H9 (cell line): ENCODE measurements at regions not wholly inside any gene's neighbourhood (a gene's known extent, or its start where the extent isn't known, plus 50 kb on each side); places are given as distances from the start of the nearest gene placed in this dataset.

Experiments
- DNase-seq: peaks from one replicate; pipeline ENCODE4 v3.0.0-alpha.2; 2017
- H2AFZ ChIP-seq: one replicate; pipeline ENCODE4 v1.6.1; 2013; ENCODE audit warnings: mild to moderate bottlenecking, low read length, control low read depth, moderate library complexity
- H2AK5ac ChIP-seq: 2 replicates; pipeline ENCODE4 v1.6.1; 2013; ENCODE audit warnings: low read length, control low read depth, mixed read lengths; ENCODE audit not compliant: insufficient read length
- H2BK120ac ChIP-seq: one replicate; pipeline ENCODE4 v1.6.1; 2013; ENCODE audit warnings: low read depth, mild to moderate bottlenecking, low read length, control low read depth, inconsistent platforms; ENCODE audit not compliant: poor library complexity, severe bottlenecking
- H2BK12ac ChIP-seq: 2 replicates; pipeline ENCODE4 v1.6.1; 2013; ENCODE audit warnings: low read length, control low read depth, mixed read lengths, low read depth; ENCODE audit not compliant: insufficient read length
- H2BK15ac ChIP-seq: 2 replicates; pipeline ENCODE4 v1.6.1; 2013; ENCODE audit warnings: low read depth, low read length, control low read depth
- H2BK20ac ChIP-seq: one replicate; pipeline ENCODE4 v1.6.1; 2013; ENCODE audit warnings: low read depth, mild to moderate bottlenecking, low read length, control low read depth, inconsistent platforms; ENCODE audit not compliant: poor library complexity, severe bottlenecking
- H2BK5ac ChIP-seq: 2 replicates; pipeline ENCODE4 v1.6.1; 2013; ENCODE audit warnings: low read length, control low read depth, mixed read lengths; ENCODE audit not compliant: insufficient read length
- H3K14ac ChIP-seq: 2 replicates; pipeline ENCODE4 v1.6.1; 2013; ENCODE audit warnings: low read length, control low read depth; ENCODE audit not compliant: insufficient read depth
- H3K18ac ChIP-seq: 2 replicates; pipeline ENCODE4 v1.6.1; 2013; ENCODE audit warnings: low read depth, mild to moderate bottlenecking, mixed read lengths, low read length, control low read depth; ENCODE audit not compliant: insufficient read length
- H3K23ac ChIP-seq: 2 replicates; pipeline ENCODE4 v1.6.1; 2013; ENCODE audit warnings: low read length, control low read depth, mixed read lengths, low read depth; ENCODE audit not compliant: insufficient read length
- H3K23me2 ChIP-seq: 2 replicates; pipeline ENCODE4 v1.6.1; 2013; ENCODE audit warnings: low read depth, mild to moderate bottlenecking, mixed read lengths, low read length, control low read depth; ENCODE audit not compliant: insufficient read length, poor library complexity, severe bottlenecking
- H3K27ac ChIP-seq: 2 replicates; pipeline ENCODE4 v1.5.1; 2013; ENCODE audit warnings: low read length, control low read depth, mixed read lengths, low read depth; ENCODE audit not compliant: insufficient read length
- H3K27me3 ChIP-seq: 2 replicates; pipeline ENCODE4 v1.6.1; 2013; ENCODE audit warnings: low read length, control low read depth, inconsistent platforms; ENCODE audit not compliant: insufficient read depth
- H3K4ac ChIP-seq: 2 replicates; pipeline ENCODE4 v1.6.1; 2013; ENCODE audit warnings: low read depth, mild to moderate bottlenecking, control low read depth, inconsistent platforms, low read length, moderate library complexity
- H3K4me1 ChIP-seq: 2 replicates; pipeline ENCODE4 v1.6.1; 2013; ENCODE audit warnings: low read length, control low read depth, inconsistent platforms; ENCODE audit not compliant: insufficient read depth
- H3K4me2 ChIP-seq: 2 replicates; pipeline ENCODE4 v1.6.1; 2013; ENCODE audit warnings: low read length, control low read depth, mixed read lengths; ENCODE audit not compliant: insufficient read length, insufficient read depth
- H3K56ac ChIP-seq: 2 replicates; pipeline ENCODE4 v1.6.1; 2013; ENCODE audit warnings: low read depth, mild to moderate bottlenecking, mixed read lengths, low read length, control low read depth; ENCODE audit not compliant: insufficient read length
- H3K79me1 ChIP-seq: 2 replicates; pipeline ENCODE4 v1.6.1; 2013; ENCODE audit warnings: low read depth, mild to moderate bottlenecking, moderate library complexity, low read length, control low read depth, inconsistent platforms; ENCODE audit not compliant: insufficient read depth, poor library complexity, severe bottlenecking
- H3K79me2 ChIP-seq: 2 replicates; pipeline ENCODE4 v1.6.1; 2013; ENCODE audit warnings: low read length, control low read depth, inconsistent platforms; ENCODE audit not compliant: insufficient read depth
- H3K9ac ChIP-seq: 2 replicates; pipeline ENCODE4 v1.6.1; 2013; ENCODE audit warnings: low read length, control low read depth, mixed read lengths; ENCODE audit not compliant: insufficient read length; ENCODE audit errors: extremely low read depth
- H3K9me3 ChIP-seq: one replicate; pipeline ENCODE4 v1.6.1; 2013; ENCODE audit warnings: low read depth, low read length, inconsistent platforms; ENCODE audit not compliant: control insufficient read depth
- H3T11ph ChIP-seq: one replicate; pipeline ENCODE4 v1.6.1; 2013; ENCODE audit warnings: mild to moderate bottlenecking, low read length, control low read depth, inconsistent platforms
- H4K20me1 ChIP-seq: one replicate; pipeline ENCODE4 v1.6.1; 2013; ENCODE audit not compliant: control insufficient read depth, insufficient read length, insufficient read depth
- H4K5ac ChIP-seq: 2 replicates; pipeline ENCODE4 v1.6.1; 2013; ENCODE audit warnings: low read depth, mild to moderate bottlenecking, mixed read lengths, low read length, control low read depth; ENCODE audit not compliant: insufficient read length
- H4K8ac ChIP-seq: replicated peaks from 2 replicates; pipeline ENCODE4 v1.6.1; 2013; ENCODE audit warnings: low read length, control low read depth, mixed read lengths, low read depth; ENCODE audit not compliant: insufficient read length
- H4K91ac ChIP-seq: 2 replicates; pipeline ENCODE4 v1.6.1; 2013; ENCODE audit warnings: low read depth, mild to moderate bottlenecking, moderate library complexity, mixed read lengths, low read length, control low read depth; ENCODE audit not compliant: insufficient read length
- H3K27ac Mint-ChIP-seq, 3 experiments: 2 replicates in 2 of 3; 3 replicates in 1 of 3; pipeline ENCODE4 v1.8.0; 2020 to 2021; ENCODE audit warnings: mixed read lengths in 3 of 3, mild to moderate bottlenecking in 1 of 3, moderate library complexity in 1 of 3
- H3K27me3 Mint-ChIP-seq: 2 replicates; pipeline ENCODE4 v1.8.0; 2021; ENCODE audit warnings: low read depth, mild to moderate bottlenecking, moderate library complexity, mixed read lengths
- H3K36me3 Mint-ChIP-seq, 3 experiments: 2 replicates in 2 of 3; 3 replicates in 1 of 3; pipeline ENCODE4 v1.8.0; 2020 to 2021; ENCODE audit warnings: low read depth in 3 of 3, mixed read lengths in 3 of 3; ENCODE audit not compliant: insufficient read depth in 1 of 3
- H3K4me1 Mint-ChIP-seq, 2 experiments: 2 replicates each; pipeline ENCODE4 v1.8.0; 2020; ENCODE audit warnings: mixed read lengths in 2 of 2
- H3K4me3 Mint-ChIP-seq, 2 experiments: 2 replicates in 1 of 2; 3 replicates in 1 of 2; pipeline ENCODE4 v1.8.0; 2020 to 2021; ENCODE audit warnings: mild to moderate bottlenecking in 2 of 2, mixed read lengths in 2 of 2, moderate library complexity in 1 of 2
- H3K9me3 Mint-ChIP-seq, 2 experiments: 2 replicates in 1 of 2; 3 replicates in 1 of 2; pipeline ENCODE4 v1.8.0; 2020; ENCODE audit warnings: mild to moderate bottlenecking in 2 of 2, mixed read lengths in 2 of 2, moderate library complexity in 1 of 2
- WGBS: extraction: QIAGEN DNeasy Blood & Tissue Kit; methylation state at CpG from one replicate; pipeline ENCODE4 v1.1.7; 2013; ENCODE audit warnings: missing lambda C conversion rate, low lambda C conversion rate, mixed read lengths; ENCODE audit not compliant: insufficient read length; ENCODE audit errors: extremely low coverage; 5-methylcytosine and 5-hydroxymethylcytosine counted together
- TF ChIP-seq, protein P1 (sequence below): fragments of 200-600 bp; sonication (generic); conservative IDR thresholded peaks from 3 replicates; pipeline ENCODE4 v1.8.0; 2021; ENCODE audit warnings: antibody characterized with exemption, mild to moderate bottlenecking

DNA sequence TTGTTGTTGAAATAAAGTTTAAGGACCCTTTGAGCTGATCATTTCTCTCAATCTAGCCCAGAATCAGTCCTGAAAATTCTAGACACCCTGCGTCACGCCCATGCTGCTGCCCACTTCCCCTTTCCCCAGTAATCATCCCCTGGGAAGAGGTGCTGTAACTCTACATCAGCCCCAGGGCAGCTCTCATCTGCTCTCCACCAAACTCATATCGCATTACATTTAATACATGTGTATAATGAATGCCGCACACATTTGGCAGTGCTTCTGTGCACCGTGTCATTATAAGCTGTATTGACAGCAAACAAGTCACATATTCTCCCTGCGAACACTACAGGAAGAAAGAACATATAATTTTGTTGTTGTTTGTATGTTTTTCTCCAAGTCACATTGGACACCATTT lies 539.7 kb upstream of the DAB1 start:
- no peak overlapping the region for H4K5ac ChIP-seq
- H2BK120ac ChIP-seq = no peak overlapping the region
- no peak overlapping the region for H2AK5ac ChIP-seq
- WGBS = no CpG with 5 or more reads among the region's 6 CpGs
- TF ChIP-seq, protein P1, sequence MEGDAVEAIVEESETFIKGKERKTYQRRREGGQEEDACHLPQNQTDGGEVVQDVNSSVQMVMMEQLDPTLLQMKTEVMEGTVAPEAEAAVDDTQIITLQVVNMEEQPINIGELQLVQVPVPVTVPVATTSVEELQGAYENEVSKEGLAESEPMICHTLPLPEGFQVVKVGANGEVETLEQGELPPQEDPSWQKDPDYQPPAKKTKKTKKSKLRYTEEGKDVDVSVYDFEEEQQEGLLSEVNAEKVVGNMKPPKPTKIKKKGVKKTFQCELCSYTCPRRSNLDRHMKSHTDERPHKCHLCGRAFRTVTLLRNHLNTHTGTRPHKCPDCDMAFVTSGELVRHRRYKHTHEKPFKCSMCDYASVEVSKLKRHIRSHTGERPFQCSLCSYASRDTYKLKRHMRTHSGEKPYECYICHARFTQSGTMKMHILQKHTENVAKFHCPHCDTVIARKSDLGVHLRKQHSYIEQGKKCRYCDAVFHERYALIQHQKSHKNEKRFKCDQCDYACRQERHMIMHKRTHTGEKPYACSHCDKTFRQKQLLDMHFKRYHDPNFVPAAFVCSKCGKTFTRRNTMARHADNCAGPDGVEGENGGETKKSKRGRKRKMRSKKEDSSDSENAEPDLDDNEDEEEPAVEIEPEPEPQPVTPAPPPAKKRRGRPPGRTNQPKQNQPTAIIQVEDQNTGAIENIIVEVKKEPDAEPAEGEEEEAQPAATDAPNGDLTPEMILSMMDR = no peak
- no peak overlapping the region for H3K18ac ChIP-seq
- H3K23me2 ChIP-seq = no peaks in the 10 kb centered on the region
- H2AFZ ChIP-seq = no peak overlapping the region
- H3K14ac ChIP-seq = no peak overlapping the region
- no peaks in the 10 kb centered on the region for H3K9me3 ChIP-seq
- H3K79me2 ChIP-seq = no peaks in the 10 kb centered on the region
- no peak overlapping the region for H3K27ac ChIP-seq
- no peaks in the 10 kb centered on the region for H3K27me3 Mint-ChIP-seq
- H2BK5ac ChIP-seq = no peak overlapping the region
- H3K4me1 ChIP-seq = no peaks in the 10 kb centered on the region; the same call in 1 of the 2 replicates
- H2BK20ac ChIP-seq = no peak overlapping the region
- no peaks in the 10 kb centered on the region; the same call in 1 of the 2 replicates for H3K27me3 ChIP-seq
- H3K9me3 Mint-ChIP-seq = no peaks in the 10 kb centered on the region
- H3K27ac Mint-ChIP-seq = no peak overlapping the region
- H4K8ac ChIP-seq = no peak overlapping the region
- H3K4me1 Mint-ChIP-seq = peaks cover 24 to 25% of the 10 kb centered on the region in 2 experiments
- no peaks in the 10 kb centered on the region for H3K79me1 ChIP-seq
- no peak overlapping the region for H3K56ac ChIP-seq
- H2BK12ac ChIP-seq = no peak overlapping the region
- no peak overlapping the region for H3K4me2 ChIP-seq
- H4K20me1 ChIP-seq = no peaks in the 10 kb centered on the region
- no peak for DNase-seq
- H3K4ac ChIP-seq = no peak overlapping the region
- H4K91ac ChIP-seq = no peak overlapping the region
- no peak overlapping the region for H3K23ac ChIP-seq
- no peak overlapping the region for H3T11ph ChIP-seq
- no peak overlapping the region for H2BK15ac ChIP-seq
- no peak overlapping the region for H3K4me3 Mint-ChIP-seq
- no peaks in the 10 kb centered on the region for H3K36me3 Mint-ChIP-seq
- H3K9ac ChIP-seq = no peak overlapping the region
